Astrocyte of the spinal cord (primary cell): ENCODE measurements at regions not wholly inside any gene's neighbourhood (a gene's known extent, or its start where the extent isn't known, plus 50 kb on each side); places are given as distances from the start of the nearest gene placed in this dataset.

Experiments
- DNase-seq: peaks from one replicate; pipeline ENCODE4 v3.0.0; 2011; ENCODE audit warnings: low read depth, low spot score
- H3K4me3 ChIP-seq: 2 replicates; pipeline ENCODE4 v1.5.1; 2011; ENCODE audit warnings: low read depth, mild to moderate bottlenecking, low read length, moderate library complexity
- CTCF ChIP-seq: IDR thresholded peaks from 2 replicates; pipeline ENCODE4 v1.5.1; 2012; ENCODE audit warnings: low read depth, mild to moderate bottlenecking, low read length, inconsistent platforms
- in situ Hi-C: cut with HindIII; loops from 2 replicates; pipeline ENCODE4 v1.10.0; 2017; ENCODE audit warnings: low sequenced_read_pairs

DNA sequence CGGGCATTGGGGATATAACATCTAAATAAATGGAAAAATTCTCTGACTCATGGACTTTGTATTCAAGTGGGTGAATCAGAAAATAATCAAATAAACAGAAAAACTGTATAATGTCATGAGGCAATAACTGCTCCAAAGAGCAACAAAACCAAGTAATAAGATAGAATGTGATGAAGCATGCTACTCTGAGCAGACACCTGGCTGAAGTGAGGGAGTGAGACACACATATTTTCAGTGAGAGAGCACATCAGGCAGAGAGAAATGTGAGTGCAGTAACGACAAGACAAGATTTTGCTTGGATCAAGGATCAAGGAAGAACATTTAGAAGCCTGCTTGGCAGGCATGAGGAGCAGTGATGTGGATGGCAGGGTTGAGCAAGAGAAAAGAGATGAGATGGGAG is 75.8 kb upstream of the CCDC91 start:
- TF ChIP-seq CTCF = no peak
- in situ Hi-C loops = no loop called here
- no peak for DNase-seq
- H3K4me3 ChIP-seq = no peak overlapping the region

- TF ChIP-seq CTCF = no peak
- no peak for DNase-seq
These were observed 68.8 kb upstream of the CCDC91 start for GRCh38 chr12:28121433-28121832.

DNA sequence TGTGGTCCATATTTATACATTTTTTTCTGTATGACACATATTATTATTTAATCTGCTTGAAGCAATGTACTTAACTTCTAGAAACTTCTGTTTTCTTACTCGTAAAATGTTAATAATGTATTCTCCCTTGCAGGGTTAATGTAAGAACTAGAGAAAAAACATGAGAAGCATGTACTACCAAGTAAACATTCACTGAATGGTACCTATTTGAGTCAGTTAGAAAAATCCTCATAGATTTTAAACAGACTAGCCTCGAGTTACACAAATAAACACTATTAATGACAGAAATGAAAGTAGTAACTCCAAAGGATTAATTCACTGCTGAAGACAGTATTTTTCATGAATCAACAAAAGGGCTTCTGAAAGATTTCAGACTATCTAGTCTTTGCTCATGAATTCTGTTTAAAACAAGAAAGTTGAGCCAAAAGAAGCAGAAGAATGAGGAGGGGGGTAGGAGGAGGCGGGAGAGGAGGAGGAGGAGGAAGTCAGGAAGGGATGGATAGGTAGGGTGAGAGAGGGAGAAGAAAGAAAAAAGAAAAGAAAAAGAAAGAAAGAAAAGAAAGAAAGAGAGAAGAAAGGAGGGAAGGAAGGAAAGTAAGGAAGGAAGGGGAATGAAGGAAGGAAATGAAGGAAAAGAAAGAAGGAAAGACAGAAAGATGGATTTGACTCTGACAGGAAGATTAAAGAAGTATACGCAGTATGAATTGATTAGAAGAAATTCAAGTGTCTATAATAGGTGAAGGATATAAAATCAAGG is 68.2 kb upstream of the CCDC91 start:
- TF ChIP-seq CTCF = no peak
- DNase-seq = no peak
- no peak overlapping the region for H3K4me3 ChIP-seq
- in situ Hi-C loops = no loop called here

More at GRCh38 chr12:28121433-28121832, 68.8 kb upstream of the CCDC91 start:
- in situ Hi-C loops = no loop called here
- H3K4me3 ChIP-seq = no peak overlapping the region

GRCh38 chr12:28122756-28123155 is 67.5 kb upstream of the CCDC91 start:
- no peak for DNase-seq
- in situ Hi-C loops = no loop called here
- TF ChIP-seq CTCF = no peak
- no peak overlapping the region for H3K4me3 ChIP-seq

DNA sequence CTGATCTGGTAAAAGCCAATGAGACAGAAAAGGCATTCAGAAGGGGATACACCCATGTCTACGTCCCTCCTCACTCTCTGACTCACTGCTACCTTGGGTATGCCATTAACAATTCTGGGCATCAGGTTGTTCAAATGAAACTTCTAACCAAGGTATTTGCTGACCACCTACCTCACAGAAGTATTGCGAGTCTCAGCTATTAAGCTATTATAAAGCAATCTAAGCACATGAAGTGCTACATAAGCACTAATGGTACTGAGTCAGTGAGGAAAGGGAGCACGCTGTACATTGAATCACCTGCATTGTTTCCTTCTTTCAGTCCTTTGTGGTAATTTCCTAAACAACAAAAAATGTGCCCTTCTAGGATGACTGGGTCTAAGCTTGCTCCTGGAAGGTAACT is 62.8 kb upstream of the CCDC91 start:
- in situ Hi-C loops = no loop called here
- TF ChIP-seq CTCF = no peak
- DNase-seq = no peak
- H3K4me3 ChIP-seq = no peak overlapping the region

- H3K4me3 ChIP-seq = no peak overlapping the region
- in situ Hi-C loops = no loop called here
- no peak for DNase-seq
- TF ChIP-seq CTCF = no peak
These were observed 61.2 kb upstream of the CCDC91 start for GRCh38 chr12:28129031-28129430.
